DND-41 (cell line): ENCODE measurements at regions not wholly inside any gene's neighbourhood (a gene's known extent, or its start where the extent isn't known, plus 50 kb on each side); places are given as distances from the start of the nearest gene placed in this dataset.

ENCODE experiments used
- ATAC-seq: fragments of 200-7000 bp; cut with Tn5 transposase; 3 replicates; pipeline ENCODE4 v1.9.1; 2021; ENCODE audit warnings: low read depth; ENCODE audit not compliant: insufficient read depth
- DNase-seq: peaks from one replicate; pipeline ENCODE4 v3.0.0-alpha.2; 2020
- H2AFZ ChIP-seq: 2 replicates; pipeline ENCODE4 v1.6.0; 2012; ENCODE audit warnings: low read depth, low read length
- H3K27ac ChIP-seq: 2 replicates; pipeline ENCODE4 v1.5.1; 2012; ENCODE audit warnings: low read length, inconsistent platforms
- H3K27me3 ChIP-seq: fragments of 200-600 bp; sonication (generic); 2 replicates; pipeline ENCODE4 v1.6.0; 2012; ENCODE audit warnings: low read length, mild to moderate bottlenecking, inconsistent platforms; ENCODE audit not compliant: insufficient read depth, poor library complexity
- H3K36me3 ChIP-seq: 2 replicates; pipeline ENCODE4 v1.5.1; 2012; ENCODE audit warnings: low read length, inconsistent platforms; ENCODE audit not compliant: insufficient read depth
- H3K4me1 ChIP-seq: 2 replicates; pipeline ENCODE4 v1.5.1; 2012; ENCODE audit warnings: mild to moderate bottlenecking, low read length; ENCODE audit not compliant: insufficient read depth
- H3K4me2 ChIP-seq: 2 replicates; pipeline ENCODE4 v1.6.0; 2012; ENCODE audit warnings: mild to moderate bottlenecking, moderate library complexity, low read length, inconsistent platforms; ENCODE audit not compliant: insufficient read depth
- H3K4me3 ChIP-seq, 2 experiments: fragments of 200-600 bp in 1 of 2; shearing (Covaris generic) in 1 of 2; 2 replicates each; pipeline ENCODE4 v1.5.1; 2012 to 2016; ENCODE audit warnings: inconsistent platforms in 2 of 2, low read length in 2 of 2, mild to moderate bottlenecking in 2 of 2, low read depth in 1 of 2, moderate library complexity in 1 of 2
- H3K79me2 ChIP-seq: 2 replicates; pipeline ENCODE4 v1.6.0; 2012; ENCODE audit warnings: low read length, inconsistent platforms; ENCODE audit not compliant: insufficient read depth
- H3K9ac ChIP-seq: 2 replicates; pipeline ENCODE4 v1.6.0; 2012; ENCODE audit warnings: low read depth, mild to moderate bottlenecking, inconsistent platforms, low read length, moderate library complexity
- H3K9me3 ChIP-seq: 2 replicates; pipeline ENCODE4 v1.5.1; 2012; ENCODE audit warnings: low read length, moderate library complexity, mild to moderate bottlenecking, inconsistent platforms; ENCODE audit not compliant: insufficient read depth, severe bottlenecking
- H4K20me1 ChIP-seq: 2 replicates; pipeline ENCODE4 v1.6.0; 2012; ENCODE audit warnings: low read length; ENCODE audit not compliant: insufficient read depth
- EZH2 ChIP-seq: IDR thresholded peaks from 3 replicates; pipeline ENCODE4 v1.6.1; 2012; ENCODE audit warnings: borderline replicate concordance, low read depth, mild to moderate bottlenecking, moderate library complexity, low read length, inconsistent platforms; ENCODE audit not compliant: severe bottlenecking
- TF ChIP-seq, protein P1 (sequence below): IDR thresholded peaks from 2 replicates; pipeline ENCODE4 v1.5.1; 2012; ENCODE audit warnings: borderline replicate concordance, low read length, moderate library complexity, mild to moderate bottlenecking; ENCODE audit not compliant: poor library complexity, severe bottlenecking; ENCODE audit errors: extremely low read depth

DNA sequence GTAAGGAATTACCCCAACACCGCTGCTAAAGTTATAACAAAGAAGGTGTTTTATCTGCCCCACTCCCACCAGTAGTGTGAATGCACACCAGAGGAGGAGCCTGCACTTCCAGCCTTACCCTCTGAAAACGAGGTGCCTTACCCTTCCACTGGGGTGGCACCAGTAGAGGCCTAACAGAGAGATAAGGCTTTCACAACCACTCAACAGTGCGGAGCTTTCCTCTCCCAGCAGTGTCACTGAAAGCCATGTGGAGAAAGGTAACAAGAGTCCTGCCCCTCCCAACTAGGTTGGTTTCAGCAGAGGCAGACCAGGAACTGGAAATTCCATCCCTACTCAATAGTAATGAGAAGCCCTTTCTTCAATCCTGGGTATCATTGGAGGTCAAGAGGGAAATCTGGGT is 539.2 kb downstream of the VGLL3 start:
- no peak overlapping the region for H3K4me2 ChIP-seq
- DNase-seq, result no peak
- H3K79me2 ChIP-seq, result no peaks in the 10 kb centered on the region
- no peaks in the 10 kb centered on the region for H3K27me3 ChIP-seq
- no peak for ATAC-seq
- H4K20me1 ChIP-seq, result no peaks in the 10 kb centered on the region
- TF ChIP-seq, protein P1, sequence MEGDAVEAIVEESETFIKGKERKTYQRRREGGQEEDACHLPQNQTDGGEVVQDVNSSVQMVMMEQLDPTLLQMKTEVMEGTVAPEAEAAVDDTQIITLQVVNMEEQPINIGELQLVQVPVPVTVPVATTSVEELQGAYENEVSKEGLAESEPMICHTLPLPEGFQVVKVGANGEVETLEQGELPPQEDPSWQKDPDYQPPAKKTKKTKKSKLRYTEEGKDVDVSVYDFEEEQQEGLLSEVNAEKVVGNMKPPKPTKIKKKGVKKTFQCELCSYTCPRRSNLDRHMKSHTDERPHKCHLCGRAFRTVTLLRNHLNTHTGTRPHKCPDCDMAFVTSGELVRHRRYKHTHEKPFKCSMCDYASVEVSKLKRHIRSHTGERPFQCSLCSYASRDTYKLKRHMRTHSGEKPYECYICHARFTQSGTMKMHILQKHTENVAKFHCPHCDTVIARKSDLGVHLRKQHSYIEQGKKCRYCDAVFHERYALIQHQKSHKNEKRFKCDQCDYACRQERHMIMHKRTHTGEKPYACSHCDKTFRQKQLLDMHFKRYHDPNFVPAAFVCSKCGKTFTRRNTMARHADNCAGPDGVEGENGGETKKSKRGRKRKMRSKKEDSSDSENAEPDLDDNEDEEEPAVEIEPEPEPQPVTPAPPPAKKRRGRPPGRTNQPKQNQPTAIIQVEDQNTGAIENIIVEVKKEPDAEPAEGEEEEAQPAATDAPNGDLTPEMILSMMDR, result no peak
- TF ChIP-seq EZH2, result no peak
- no peaks in the 10 kb centered on the region for H3K9me3 ChIP-seq
- H3K36me3 ChIP-seq, result no peaks in the 10 kb centered on the region
- H2AFZ ChIP-seq, result no peak overlapping the region
- H3K4me1 ChIP-seq, result no peaks in the 10 kb centered on the region
- no peak overlapping the region for H3K9ac ChIP-seq
- no peak overlapping the region for H3K4me3 ChIP-seq
- H3K27ac ChIP-seq, result no peak overlapping the region

GRCh38 chr3:86438544-86438943 is 552.4 kb downstream of the VGLL3 start:
- Histone ChIP-seq H3K36me3 (no peaks in the 10 kb centered on the region), H2AFZ (no peak overlapping the region), H3K9me3 (no peaks in the 10 kb centered on the region), H4K20me1 (no peaks in the 10 kb centered on the region), H3K9ac (no peak overlapping the region), H3K4me1 (no peaks in the 10 kb centered on the region), H3K27ac (no peak overlapping the region), H3K79me2 (no peaks in the 10 kb centered on the region), H3K27me3 (no peaks in the 10 kb centered on the region), H3K4me3 (no peak overlapping the region), H3K4me2 (no peak overlapping the region)
- ATAC-seq (no peak), DNase-seq (no peak)
- no peak for TF ChIP-seq EZH2
- TF ChIP-seq, protein P1, result no peak

GRCh38 chr3:86427343-86427742 is 563.6 kb downstream of the VGLL3 start:
- Histone ChIP-seq H4K20me1 (no peaks in the 10 kb centered on the region), H3K9ac (no peak overlapping the region), H3K9me3 (no peaks in the 10 kb centered on the region), H3K27me3 (no peaks in the 10 kb centered on the region), H3K4me3 (no peak overlapping the region), H3K36me3 (no peaks in the 10 kb centered on the region), H2AFZ (no peak overlapping the region), H3K79me2 (no peaks in the 10 kb centered on the region), H3K27ac (no peak overlapping the region), H3K4me1 (no peaks in the 10 kb centered on the region), H3K4me2 (no peak overlapping the region)
- DNase-seq (no peak), ATAC-seq (no peak)
- TF ChIP-seq, protein P1, result no peak
- no peak for TF ChIP-seq EZH2
